ENCODE measurements at regions not wholly inside any gene's neighbourhood (a gene's known extent, or its start where the extent isn't known, plus 50 kb on each side); places are given as distances from the start of the nearest gene placed in this dataset.

- Histone ChIP-seq H3K79me1 (ENCODE audit: low read length) (no peaks in the 10 kb centered on the region), H3K4me1 (ENCODE audit: control insufficient read depth, low read depth, low read length) (peaks cover 9% of the 10 kb centered on the region)
- no CpG with 5 or more reads among the region's 1 CpG for WGBS (ENCODE audit: extremely low coverage, insufficient coverage, low lambda C conversion rate)
Observed at GRCh38 chr10:32147730-32148129, 91.5 kb upstream of the KIF5B start.

GRCh38 chr10:32146166-32146565 lies 89.9 kb upstream of the KIF5B start:
- no peak overlapping the region for H2BK15ac ChIP-seq (replicated peaks; ENCODE audit: low read depth)
- no peak overlapping the region for H4K5ac ChIP-seq (ENCODE audit: low read length)
- no peak overlapping the region for H2BK5ac ChIP-seq (ENCODE audit: low read length)
- H3K23ac ChIP-seq (ENCODE audit: low read length), result no peak overlapping the region
- H3K79me1 ChIP-seq (ENCODE audit: low read length), result no peaks in the 10 kb centered on the region
- no peak overlapping the region for H3K4ac ChIP-seq (ENCODE audit: low read depth, low read length)
- H3K9ac ChIP-seq (ENCODE audit: low read length), result no peak overlapping the region
- peaks cover 9% of the 10 kb centered on the region for H3K4me1 ChIP-seq (ENCODE audit: control insufficient read depth, low read depth, low read length)
- no peak overlapping the region for H3K18ac ChIP-seq (ENCODE audit: low read length)
- no peak overlapping the region for H3K4me3 ChIP-seq (ENCODE audit: low read length)
- no peak for DNase-seq
- WGBS (ENCODE audit: extremely low coverage, insufficient coverage, low lambda C conversion rate), result no CpG with 5 or more reads among the region's 4 CpGs
- H3K79me2 ChIP-seq (ENCODE audit: control insufficient read depth, insufficient read depth, low read length), result no peaks in the 10 kb centered on the region
- no peak overlapping the region for H2BK120ac ChIP-seq (ENCODE audit: low read depth, low read length)
- no peaks in the 10 kb centered on the region for H3K36me3 ChIP-seq (ENCODE audit: control insufficient read depth, insufficient read depth, low read length)
- H3K56ac ChIP-seq (ENCODE audit: low read length), result no peak overlapping the region
- no peak overlapping the region for H2AK5ac ChIP-seq (ENCODE audit: low read length)
- no peak overlapping the region for H3K4me2 ChIP-seq (ENCODE audit: low read length)
- H3K27ac ChIP-seq (ENCODE audit: low read depth, low read length), result no peak overlapping the region
- no peak overlapping the region for H4K8ac ChIP-seq (ENCODE audit: low read depth, low read length)
- no peaks in the 10 kb centered on the region for H3K27me3 ChIP-seq (ENCODE audit: insufficient read depth, low read length, poor library complexity)

More at GRCh38 chr10:32147730-32148129, 91.5 kb upstream of the KIF5B start:
- Histone ChIP-seq H2AK5ac (ENCODE audit: low read length) (no peak overlapping the region), H3K36me3 (ENCODE audit: control insufficient read depth, insufficient read depth, low read length) (no peaks in the 10 kb centered on the region), H4K8ac (ENCODE audit: low read depth, low read length) (no peak overlapping the region), H3K4ac (ENCODE audit: low read depth, low read length) (no peak overlapping the region), H3K18ac (ENCODE audit: low read length) (no peak overlapping the region), H3K27ac (ENCODE audit: low read depth, low read length) (no peak overlapping the region), H2BK15ac (replicated peaks; ENCODE audit: low read depth) (no peak overlapping the region), H3K23ac (ENCODE audit: low read length) (no peak overlapping the region), H4K5ac (ENCODE audit: low read length) (no peak overlapping the region), H3K56ac (ENCODE audit: low read length) (no peak overlapping the region), H3K4me2 (ENCODE audit: low read length) (no peak overlapping the region), H2BK120ac (ENCODE audit: low read depth, low read length) (no peak overlapping the region), H2BK5ac (ENCODE audit: low read length) (no peak overlapping the region), H3K4me3 (ENCODE audit: low read length) (no peak overlapping the region), H3K27me3 (ENCODE audit: insufficient read depth, low read length, poor library complexity) (no peaks in the 10 kb centered on the region), H3K79me2 (ENCODE audit: control insufficient read depth, insufficient read depth, low read length) (no peaks in the 10 kb centered on the region), H3K9ac (ENCODE audit: low read length) (no peak overlapping the region)
- no peak for DNase-seq

DNA sequence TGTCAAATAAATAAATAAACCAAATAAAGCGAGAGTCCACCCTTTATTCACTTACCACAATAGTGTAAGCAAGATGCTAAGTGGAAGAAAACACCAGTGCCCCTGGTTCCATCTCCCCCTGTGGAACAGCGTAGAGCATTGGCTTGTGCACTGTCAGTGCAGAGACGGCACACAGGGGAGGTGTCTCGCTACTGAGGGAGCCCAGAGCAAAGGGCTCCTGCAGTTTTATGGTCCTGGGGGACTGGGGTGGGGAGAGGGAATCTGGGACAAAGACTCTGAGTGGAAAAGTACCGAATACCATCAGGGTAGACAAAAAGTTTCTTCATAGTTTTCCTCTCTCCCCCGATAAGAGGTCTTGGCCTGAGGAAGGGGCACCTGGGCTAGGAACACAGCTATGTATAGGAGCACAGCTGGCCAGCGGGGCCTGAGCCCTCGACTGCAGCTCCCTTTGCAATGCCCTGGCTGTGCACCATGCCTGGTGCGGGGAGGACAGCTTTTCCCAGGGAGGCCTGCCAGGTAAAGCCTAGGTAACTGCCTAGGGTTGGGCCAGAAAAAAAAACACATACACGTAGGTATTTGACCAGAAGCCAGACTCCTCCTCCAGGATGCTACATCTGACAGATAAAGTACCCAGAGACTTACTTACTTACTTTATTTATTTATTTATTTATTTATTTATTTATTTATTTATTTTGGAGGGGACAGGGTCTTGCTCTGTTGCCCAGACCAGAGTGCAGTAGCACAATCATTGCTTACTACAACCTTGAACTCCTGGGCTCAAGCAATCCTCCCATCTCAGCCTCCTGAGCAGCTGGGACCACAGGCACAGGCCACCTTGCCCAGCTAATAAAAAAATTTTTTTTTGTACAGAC lies 88.8 kb upstream of the KIF5B start:
- DNase-seq, result no peak
- WGBS (ENCODE audit: extremely low coverage, insufficient coverage, low lambda C conversion rate), result no CpG with 5 or more reads among the region's 10 CpGs
- Histone ChIP-seq H3K4me3 (ENCODE audit: low read length) (no peak overlapping the region), H3K27ac (ENCODE audit: low read depth, low read length) (no peak overlapping the region), H3K9ac (ENCODE audit: low read length) (no peak overlapping the region), H2BK5ac (ENCODE audit: low read length) (no peak overlapping the region), H4K5ac (ENCODE audit: low read length) (no peak overlapping the region), H4K8ac (ENCODE audit: low read depth, low read length) (no peak overlapping the region), H2AK5ac (ENCODE audit: low read length) (no peak overlapping the region), H2BK15ac (replicated peaks; ENCODE audit: low read depth) (no peak overlapping the region), H3K79me2 (ENCODE audit: control insufficient read depth, insufficient read depth, low read length) (no peaks in the 10 kb centered on the region), H3K4ac (ENCODE audit: low read depth, low read length) (peak overlapping the region; percentile 38), H3K56ac (ENCODE audit: low read length) (peak overlapping the region; percentile 60), H3K4me2 (ENCODE audit: low read length) (no peak overlapping the region), H3K4me1 (ENCODE audit: control insufficient read depth, low read depth, low read length) (peaks cover 5% of the 10 kb centered on the region), H3K27me3 (ENCODE audit: insufficient read depth, low read length, poor library complexity) (no peaks in the 10 kb centered on the region), H3K23ac (ENCODE audit: low read length) (no peak overlapping the region), H3K79me1 (ENCODE audit: low read length) (no peaks in the 10 kb centered on the region), H2BK120ac (ENCODE audit: low read depth, low read length) (peak overlapping the region; percentile 10), H3K18ac (ENCODE audit: low read length) (peak overlapping the region; percentile 4), H3K36me3 (ENCODE audit: control insufficient read depth, insufficient read depth, low read length) (no peaks in the 10 kb centered on the region)

- Histone ChIP-seq H3K4me3 (ENCODE audit: low read length) (no peak overlapping the region), H4K8ac (ENCODE audit: low read depth, low read length) (no peak overlapping the region), H3K56ac (ENCODE audit: low read length) (no peak overlapping the region), H2BK120ac (ENCODE audit: low read depth, low read length) (no peak overlapping the region), H2BK15ac (replicated peaks; ENCODE audit: low read depth) (no peak overlapping the region), H3K79me1 (ENCODE audit: low read length) (no peaks in the 10 kb centered on the region), H3K4ac (ENCODE audit: low read depth, low read length) (no peak overlapping the region), H3K18ac (ENCODE audit: low read length) (no peak overlapping the region), H3K27me3 (ENCODE audit: insufficient read depth, low read length, poor library complexity) (no peaks in the 10 kb centered on the region), H3K36me3 (ENCODE audit: control insufficient read depth, insufficient read depth, low read length) (no peaks in the 10 kb centered on the region), H3K27ac (ENCODE audit: low read depth, low read length) (no peak overlapping the region), H3K4me2 (ENCODE audit: low read length) (no peak overlapping the region), H3K9ac (ENCODE audit: low read length) (no peak overlapping the region), H4K5ac (ENCODE audit: low read length) (no peak overlapping the region), H2BK5ac (ENCODE audit: low read length) (no peak overlapping the region), H3K4me1 (ENCODE audit: control insufficient read depth, low read depth, low read length) (peaks cover 6% of the 10 kb centered on the region), H2AK5ac (ENCODE audit: low read length) (peak overlapping the region; percentile 14), H3K79me2 (ENCODE audit: control insufficient read depth, insufficient read depth, low read length) (no peaks in the 10 kb centered on the region), H3K23ac (ENCODE audit: low read length) (no peak overlapping the region)
- no CpG with 5 or more reads among the region's 7 CpGs for WGBS (ENCODE audit: extremely low coverage, insufficient coverage, low lambda C conversion rate)
- no peak for DNase-seq
Observed at GRCh38 chr10:32143302-32143847, 87.2 kb upstream of the KIF5B start.

- Histone ChIP-seq H2AK5ac (ENCODE audit: low read length) (no peak overlapping the region), H2BK5ac (ENCODE audit: low read length) (no peak overlapping the region), H3K27ac (ENCODE audit: low read depth, low read length) (no peak overlapping the region), H3K23ac (ENCODE audit: low read length) (no peak overlapping the region), H3K4me3 (ENCODE audit: low read length) (no peak overlapping the region), H4K5ac (ENCODE audit: low read length) (no peak overlapping the region), H3K4ac (ENCODE audit: low read depth, low read length) (no peak overlapping the region), H3K56ac (ENCODE audit: low read length) (no peak overlapping the region), H2BK120ac (ENCODE audit: low read depth, low read length) (no peak overlapping the region), H3K36me3 (ENCODE audit: control insufficient read depth, insufficient read depth, low read length) (no peaks in the 10 kb centered on the region), H3K4me2 (ENCODE audit: low read length) (no peak overlapping the region), H2BK15ac (replicated peaks; ENCODE audit: low read depth) (no peak overlapping the region), H3K9ac (ENCODE audit: low read length) (no peak overlapping the region), H3K27me3 (ENCODE audit: insufficient read depth, low read length, poor library complexity) (no peaks in the 10 kb centered on the region), H3K18ac (ENCODE audit: low read length) (no peak overlapping the region), H4K8ac (ENCODE audit: low read depth, low read length) (no peak overlapping the region), H3K79me1 (ENCODE audit: low read length) (no peaks in the 10 kb centered on the region), H3K79me2 (ENCODE audit: control insufficient read depth, insufficient read depth, low read length) (no peaks in the 10 kb centered on the region), H3K4me1 (ENCODE audit: control insufficient read depth, low read depth, low read length) (peaks cover 6% of the 10 kb centered on the region)
- DNase-seq, result no peak
- WGBS (ENCODE audit: extremely low coverage, insufficient coverage, low lambda C conversion rate), result no CpG with 5 or more reads among the region's 2 CpGs
Observed at GRCh38 chr10:32142646-32143045, 86.4 kb upstream of the KIF5B start.
